NCI-H2029 treated with DMSO at 0.1 percent for 48 hours (cell line): ENCODE measurements at regions not wholly inside any gene's neighbourhood (a gene's known extent, or its start where the extent isn't known, plus 50 kb on each side); places are given as distances from the start of the nearest gene placed in this dataset.

ENCODE experiments used
- DNase-seq: peaks from one replicate; lab custom pipeline; 2025; lab: John Stamatoyannopoulos, UW

- DNase-seq = peak; percentile 35
Observed at GRCh38 chr6:21885532-21886114, 292.1 kb downstream of the SOX4 start.

GRCh38 chr6:21886542-21887151 lies 293.1 kb downstream of the SOX4 start:
- DNase-seq = no peak

- peak; percentile 99 for DNase-seq
Observed at GRCh38 chr6:21887231-21888185, 294.0 kb downstream of the SOX4 start.

GRCh38 chr6:21891080-21891479 lies 297.5 kb downstream of the SOX4 start:
- DNase-seq = no peak

- DNase-seq = peak; percentile 49
Observed at GRCh38 chr6:21893793-21894192, 300.2 kb downstream of the SOX4 start.

GRCh38 chr6:21895555-21895954 lies 302.0 kb downstream of the SOX4 start:
- no peak for DNase-seq

- DNase-seq = no peak
Observed at GRCh38 chr6:21898107-21898796, 304.7 kb downstream of the SOX4 start.

GRCh38 chr6:21899708-21900107 lies 306.2 kb downstream of the SOX4 start:
- no peak for DNase-seq

- DNase-seq = no peak
Observed at GRCh38 chr6:21900730-21901129, 307.2 kb downstream of the SOX4 start.

GRCh38 chr6:21902628-21903169 lies 309.1 kb downstream of the SOX4 start:
- DNase-seq = no peak

GRCh38 chr6:21905531-21905930 lies 312.0 kb downstream of the SOX4 start:
- no peak for DNase-seq

- DNase-seq = no peak
Observed at GRCh38 chr6:21906826-21907225, 313.3 kb downstream of the SOX4 start.

- no peak for DNase-seq
Observed at GRCh38 chr6:21907291-21907690, 313.7 kb downstream of the SOX4 start.

- DNase-seq = no peak
Observed at GRCh38 chr6:21908161-21908848, 314.8 kb downstream of the SOX4 start.

- DNase-seq = no peak
Observed at GRCh38 chr6:21909321-21909720, 315.8 kb downstream of the SOX4 start.

- DNase-seq = no peak
Observed at GRCh38 chr6:21911208-21911607, 317.7 kb downstream of the SOX4 start.

- no peak for DNase-seq
Observed at GRCh38 chr6:21912151-21912832, 318.7 kb downstream of the SOX4 start.

GRCh38 chr6:21914121-21914973 lies 320.8 kb downstream of the SOX4 start:
- peak; percentile 95 for DNase-seq

GRCh38 chr6:21915707-21916260 lies 322.2 kb downstream of the SOX4 start:
- peak; percentile 38 for DNase-seq

GRCh38 chr6:21918041-21918440 lies 324.5 kb downstream of the SOX4 start:
- no peak for DNase-seq
